HG03442 (cell line): ENCODE measurements at regions not wholly inside any gene's neighbourhood (a gene's known extent, or its start where the extent isn't known, plus 50 kb on each side); places are given as distances from the start of the nearest gene placed in this dataset.

ENCODE experiments used
- ATAC-seq: cut with Tn5 transposase; IDR thresholded peaks from one replicate; pipeline ENCODE4 v1.9.1; 2021; ENCODE audit warnings: mild to moderate bottlenecking, moderate library complexity; ENCODE audit not compliant: unreplicated experiment

- ATAC-seq, result no peak
These were observed 494.1 kb downstream of the CENPC start for GRCh38 chr4:67051000-67051789.

- no peak for ATAC-seq
These were observed 495.9 kb downstream of the CENPC start for GRCh38 chr4:67049446-67049845.

- ATAC-seq, result no peak
These were observed 496.8 kb downstream of the CENPC start for GRCh38 chr4:67048530-67048929.

- ATAC-seq, result no peak
These were observed 505.0 kb downstream of the CENPC start for GRCh38 chr4:67040315-67040714.

- no peak for ATAC-seq
These were observed 507.1 kb downstream of the CENPC start for GRCh38 chr4:67038228-67038566.

GRCh38 chr4:67037504-67038227 is 507.6 kb downstream of the CENPC start:
- ATAC-seq, result no peak

- no peak for ATAC-seq
These were observed 508.5 kb downstream of the CENPC start for GRCh38 chr4:67036791-67037190.

- no peak for ATAC-seq
These were observed 509.3 kb downstream of the CENPC start for GRCh38 chr4:67035986-67036385.

GRCh38 chr4:67035501-67035900 is 509.8 kb downstream of the CENPC start:
- ATAC-seq, result no peak

GRCh38 chr4:67030636-67031035 is 514.7 kb downstream of the CENPC start:
- no peak for ATAC-seq

- no peak for ATAC-seq
These were observed 524.9 kb downstream of the CENPC start for GRCh38 chr4:67020438-67020797.

- ATAC-seq, result no peak
These were observed 525.4 kb downstream of the CENPC start for GRCh38 chr4:67019686-67020437.

- no peak for ATAC-seq
These were observed 530.7 kb downstream of the CENPC start for GRCh38 chr4:67014592-67014991.

GRCh38 chr4:67006791-67007190 is 538.5 kb downstream of the CENPC start:
- ATAC-seq, result no peak

- no peak for ATAC-seq
These were observed 553.8 kb downstream of the CENPC start for GRCh38 chr4:66991521-66991920.

- no peak for ATAC-seq
These were observed 570.6 kb downstream of the CENPC start for GRCh38 chr4:66974665-66975064.

GRCh38 chr4:66972087-66972486 is 573.2 kb downstream of the CENPC start:
- ATAC-seq, result no peak

- no peak for ATAC-seq
These were observed 580.8 kb downstream of the CENPC start for GRCh38 chr4:66964467-66964866.

- ATAC-seq, result no peak
These were observed 582.2 kb downstream of the CENPC start for GRCh38 chr4:66963084-66963483.

- no peak for ATAC-seq
These were observed 586.1 kb downstream of the CENPC start for GRCh38 chr4:66959207-66959606.

GRCh38 chr4:66956852-66957251 is 588.5 kb downstream of the CENPC start:
- no peak for ATAC-seq

GRCh38 chr4:66956426-66956825 is 588.9 kb downstream of the CENPC start:
- ATAC-seq, result no peak
